HEK293T (cell line): ENCODE measurements at regions not wholly inside any gene's neighbourhood (a gene's known extent, or its start where the extent isn't known, plus 50 kb on each side); places are given as distances from the start of the nearest gene placed in this dataset.

Experiments
- ARNT ChIP-seq: fragments of 450-650 bp; IDR thresholded peaks from 2 replicates; pipeline ENCODE4 v1.6.1; 2017; ENCODE audit warnings: mild to moderate bottlenecking
- CTBP1 ChIP-seq: fragments of 450-650 bp; IDR thresholded peaks from 2 replicates; pipeline ENCODE4 v1.6.1; 2016; ENCODE audit warnings: borderline replicate concordance
- ELF4 ChIP-seq: fragments of 450-650 bp; IDR thresholded peaks from 2 replicates; pipeline ENCODE4 v1.6.1; 2017; ENCODE audit warnings: antibody characterized with exemption
- FOXA1 ChIP-seq: fragments of 450-650 bp; IDR thresholded peaks from 2 replicates; pipeline ENCODE4 v1.6.1; 2016; ENCODE audit warnings: mild to moderate bottlenecking
- FOXK2 ChIP-seq: fragments of 450-650 bp; IDR thresholded peaks from 2 replicates; pipeline ENCODE4 v1.6.1; 2016; ENCODE audit warnings: mild to moderate bottlenecking
- FOXM1 ChIP-seq: fragments of 450-650 bp; IDR thresholded peaks from 2 replicates; pipeline ENCODE4 v1.6.1; 2017; ENCODE audit warnings: mild to moderate bottlenecking, borderline replicate concordance
- SP1 ChIP-seq: fragments of 450-650 bp; IDR thresholded peaks from 2 replicates; pipeline ENCODE4 v1.6.1; 2017
- SUZ12 ChIP-seq: fragments of 450-650 bp; IDR thresholded peaks from 2 replicates; pipeline ENCODE4 v1.6.1; 2016; ENCODE audit warnings: mild to moderate bottlenecking

GRCh38 chr2:154551649-154552048 is 146.8 kb upstream of the KCNJ3 start:
- TF ChIP-seq ARNT (no peak), FOXK2 (no peak), FOXM1 (no peak), FOXA1 (no peak), ELF4 (no peak), SP1 (no peak), SUZ12 (no peak), CTBP1 (no peak)
